ENCODE measurements at regions not wholly inside any gene's neighbourhood (a gene's known extent, or its start where the extent isn't known, plus 50 kb on each side); places are given as distances from the start of the nearest gene placed in this dataset.

GRCh38 chr2:215540658-215541057 is 104.8 kb upstream of the FN1 start:
- no peak overlapping the region for H3K4me2 ChIP-seq (replicated peaks; ENCODE audit: low read depth, low read length, poor library complexity, severe bottlenecking)
- no CpG with 5 or more reads among the region's 1 CpG for WGBS (ENCODE audit: insufficient coverage)
- no peak for ATAC-seq (ENCODE audit: low read depth)
- no peaks in the 10 kb centered on the region for H3K4me1 Mint-ChIP-seq
- no peak overlapping the region for H3K4me3 Mint-ChIP-seq
- no peak for DNase-seq
- POLR2A ChIA-PET, result no interaction called here
- H3K4me1 ChIP-seq (ENCODE audit: control insufficient read depth in 2 of 2, insufficient read depth in 2 of 2, low read length in 2 of 2), result no peaks in the 10 kb centered on the region
- no peaks in the 10 kb centered on the region for H3K79me2 ChIP-seq (ENCODE audit: control insufficient read depth, insufficient read depth, low read length)
- no peak overlapping the region for H3K27ac ChIP-seq (ENCODE audit: low read length in 2 of 2)
- H3K9me3 ChIP-seq (ENCODE audit: control extremely low read depth in 1 of 3, control insufficient read depth in 2 of 3, insufficient read depth in 1 of 3, low read length in 2 of 3), result no peaks in the 10 kb centered on the region
- H4K20me1 ChIP-seq (ENCODE audit: control insufficient read depth, insufficient read depth, low read length, poor library complexity, severe bottlenecking), result no peaks in the 10 kb centered on the region
- H3K27me3 ChIP-seq (replicated peaks in 1 of 4; ENCODE audit: control extremely low read depth in 1 of 4, control insufficient read depth in 3 of 4, insufficient read depth in 4 of 4, low read length in 3 of 4), result peaks cover 0 to 3% (median 0%) of the 10 kb centered on the region in 4 experiments
- CTCF ChIA-PET, result no interaction called here
- H3K36me3 ChIP-seq (replicated peaks in 1 of 2; ENCODE audit: control extremely low read depth in 1 of 2, control insufficient read depth in 1 of 2, extremely low read depth in 1 of 2, insufficient read depth in 2 of 2, low read length in 1 of 2), result no peaks in the 10 kb centered on the region
- H3K4me3 ChIP-seq (ENCODE audit: control extremely low read depth in 1 of 5, extremely low read depth in 1 of 5, insufficient read depth in 1 of 5, low read depth in 2 of 5, low read length in 4 of 5), result no peak overlapping the region
- no peak overlapping the region for H2AFZ ChIP-seq (ENCODE audit: insufficient read depth, low read depth, low read length, poor library complexity, severe bottlenecking)
- H3K9ac ChIP-seq (ENCODE audit: low read length), result no peak overlapping the region
- H3K27me3 Mint-ChIP-seq, result peaks cover 4% of the 10 kb centered on the region
- no peak overlapping the region for H3K27ac Mint-ChIP-seq
- no peak for TF ChIP-seq EZH2 (IDR thresholded peaks at IDR 0.05; ENCODE audit: borderline replicate concordance, insufficient read depth, low read depth, low read length, poor library complexity, severe bottlenecking)
- TF ChIP-seq, protein P1, sequence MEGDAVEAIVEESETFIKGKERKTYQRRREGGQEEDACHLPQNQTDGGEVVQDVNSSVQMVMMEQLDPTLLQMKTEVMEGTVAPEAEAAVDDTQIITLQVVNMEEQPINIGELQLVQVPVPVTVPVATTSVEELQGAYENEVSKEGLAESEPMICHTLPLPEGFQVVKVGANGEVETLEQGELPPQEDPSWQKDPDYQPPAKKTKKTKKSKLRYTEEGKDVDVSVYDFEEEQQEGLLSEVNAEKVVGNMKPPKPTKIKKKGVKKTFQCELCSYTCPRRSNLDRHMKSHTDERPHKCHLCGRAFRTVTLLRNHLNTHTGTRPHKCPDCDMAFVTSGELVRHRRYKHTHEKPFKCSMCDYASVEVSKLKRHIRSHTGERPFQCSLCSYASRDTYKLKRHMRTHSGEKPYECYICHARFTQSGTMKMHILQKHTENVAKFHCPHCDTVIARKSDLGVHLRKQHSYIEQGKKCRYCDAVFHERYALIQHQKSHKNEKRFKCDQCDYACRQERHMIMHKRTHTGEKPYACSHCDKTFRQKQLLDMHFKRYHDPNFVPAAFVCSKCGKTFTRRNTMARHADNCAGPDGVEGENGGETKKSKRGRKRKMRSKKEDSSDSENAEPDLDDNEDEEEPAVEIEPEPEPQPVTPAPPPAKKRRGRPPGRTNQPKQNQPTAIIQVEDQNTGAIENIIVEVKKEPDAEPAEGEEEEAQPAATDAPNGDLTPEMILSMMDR (IDR thresholded peaks at IDR 0.05), result no peak
- intact Hi-C loops (cut with micrococcal nuclease), result no loop called here
- H3K9me3 Mint-ChIP-seq (ENCODE audit: insufficient read depth), result no peaks in the 10 kb centered on the region

- Histone ChIP-seq H3K4me1 (ENCODE audit: control insufficient read depth in 2 of 2, insufficient read depth in 2 of 2, low read length in 2 of 2) (no peaks in the 10 kb centered on the region), H3K36me3 (replicated peaks in 1 of 2; ENCODE audit: control extremely low read depth in 1 of 2, control insufficient read depth in 1 of 2, extremely low read depth in 1 of 2, insufficient read depth in 2 of 2, low read length in 1 of 2) (no peaks in the 10 kb centered on the region), H3K9ac (ENCODE audit: low read length) (no peak overlapping the region), H3K79me2 (ENCODE audit: control insufficient read depth, insufficient read depth, low read length) (no peaks in the 10 kb centered on the region), H2AFZ (ENCODE audit: insufficient read depth, low read depth, low read length, poor library complexity, severe bottlenecking) (no peak overlapping the region), H3K27ac (ENCODE audit: low read length in 2 of 2) (no peak overlapping the region), H3K27me3 (replicated peaks in 1 of 4; ENCODE audit: control extremely low read depth in 1 of 4, control insufficient read depth in 3 of 4, insufficient read depth in 4 of 4, low read length in 3 of 4) (no peaks in the 10 kb centered on the region), H3K9me3 (ENCODE audit: control extremely low read depth in 1 of 3, control insufficient read depth in 2 of 3, insufficient read depth in 1 of 3, low read length in 2 of 3) (peaks cover 0 to 8% (median 0%) of the 10 kb centered on the region in 3 donors), H4K20me1 (ENCODE audit: control insufficient read depth, insufficient read depth, low read length, poor library complexity, severe bottlenecking) (no peaks in the 10 kb centered on the region), H3K4me2 (replicated peaks; ENCODE audit: low read depth, low read length, poor library complexity, severe bottlenecking) (no peak overlapping the region), H3K4me3 (ENCODE audit: control extremely low read depth in 1 of 5, extremely low read depth in 1 of 5, insufficient read depth in 1 of 5, low read depth in 2 of 5, low read length in 4 of 5) (no peak overlapping the region)
- ChIA-PET POLR2A (no interaction called here), CTCF (no interaction called here)
- DNase-seq (no peak), ATAC-seq (ENCODE audit: low read depth) (no peak)
- no peaks in the 10 kb centered on the region for H3K4me1 Mint-ChIP-seq
- WGBS (ENCODE audit: insufficient coverage), result no CpG with 5 or more reads among the region's 2 CpGs
- TF ChIP-seq, protein P1 (IDR thresholded peaks at IDR 0.05), result no peak
- no peak for TF ChIP-seq EZH2 (IDR thresholded peaks at IDR 0.05; ENCODE audit: borderline replicate concordance, insufficient read depth, low read depth, low read length, poor library complexity, severe bottlenecking)
- no peak overlapping the region for H3K4me3 Mint-ChIP-seq
- H3K27me3 Mint-ChIP-seq, result no peaks in the 10 kb centered on the region
- H3K9me3 Mint-ChIP-seq (ENCODE audit: insufficient read depth), result peaks cover 4% of the 10 kb centered on the region
- intact Hi-C loops (cut with micrococcal nuclease), result no loop called here
- H3K27ac Mint-ChIP-seq, result no peak overlapping the region
Measured at GRCh38 chr2:215537611-215538010, 101.7 kb upstream of the FN1 start.
